Prostate gland (tissue), 2 donors: ENCODE measurements at regions not wholly inside any gene's neighbourhood (a gene's known extent, or its start where the extent isn't known, plus 50 kb on each side); places are given as distances from the start of the nearest gene placed in this dataset.
"Not testable (repeated sequence)": the region's sequence is repeated elsewhere in the genome, so short reads cannot be mapped to it uniquely, and the experiment has no call there.

Experiments used
- DNase-seq: peaks from one replicate; pipeline ENCODE4 v3.0.0-alpha.2; 2019; ENCODE audit warnings: low spot score
- H3K27ac ChIP-seq, 2 donors: fragments of 200-600 bp; sonication (generic); 2 replicates each; pipeline ENCODE4 v1.5.1; 2017 to 2019
- H3K27me3 ChIP-seq: fragments of 200-600 bp; sonication (generic); replicated peaks from 2 replicates; pipeline ENCODE4 v1.5.1; 2019; ENCODE audit not compliant: insufficient read depth
- H3K36me3 ChIP-seq, 2 donors: fragments of 200-600 bp; sonication (generic); 1 replicate in 1 of 2; 2 replicates in 1 of 2; pipeline versions ENCODE4 v1.5.1 to v1.8.1; 2017 to 2019
- H3K4me1 ChIP-seq: fragments of 200-600 bp; sonication (generic); replicated peaks from 2 replicates; pipeline ENCODE4 v1.5.1; 2019
- H3K4me3 ChIP-seq, 2 donors: fragments of 200-600 bp; sonication (generic); 2 replicates each; pipeline ENCODE4 v1.5.1; 2017 to 2019
- H3K9me3 ChIP-seq: fragments of 200-600 bp; sonication (generic); 2 replicates; pipeline ENCODE4 v1.5.1; 2017
- WGBS: methylation state at CpG from one replicate; pipeline ENCODE4 v1.1.5; 2018; 5-methylcytosine and 5-hydroxymethylcytosine counted together
- intact Hi-C: fragments of 100-400 bp; cut with DNase I; formaldehyde crosslinking; loops from one replicate; pipeline ENCODE4 v1.14.2; 2022

- intact Hi-C loops, H3K9me3 ChIP-seq, DNase-seq, H3K36me3 ChIP-seq, H3K4me1 ChIP-seq, H3K27me3 ChIP-seq, H3K4me3 ChIP-seq, H3K27ac ChIP-seq: not testable (repeated sequence)
- 56% methylated on average over 28 of the region's 29 CpGs for WGBS
Observed at GRCh38 chr16:29300541-29301535, 105.7 kb downstream of the NPIPB11 start.

- H3K9me3 ChIP-seq, H3K4me1 ChIP-seq, H3K4me3 ChIP-seq, H3K27me3 ChIP-seq, H3K36me3 ChIP-seq, H3K27ac ChIP-seq, DNase-seq, intact Hi-C loops: not testable (repeated sequence)
- WGBS = 60% methylated on average over 7 of the region's 7 CpGs
Observed at GRCh38 chr16:29300030-29300491, 106.5 kb downstream of the NPIPB11 start.

- H3K27me3 ChIP-seq, intact Hi-C loops, H3K27ac ChIP-seq, H3K4me3 ChIP-seq, H3K9me3 ChIP-seq, DNase-seq, H3K36me3 ChIP-seq, H3K4me1 ChIP-seq: not testable (repeated sequence)
- WGBS = 93% methylated on average over 10 of the region's 10 CpGs
Observed at GRCh38 chr16:29298997-29299396, 107.5 kb downstream of the NPIPB11 start.

GRCh38 chr16:29298307-29298706 lies 108.2 kb downstream of the NPIPB11 start:
- H3K4me1 ChIP-seq, DNase-seq, H3K9me3 ChIP-seq, H3K4me3 ChIP-seq, H3K36me3 ChIP-seq, intact Hi-C loops, H3K27ac ChIP-seq, H3K27me3 ChIP-seq: not testable (repeated sequence)
- 94% methylated on average over 12 of the region's 12 CpGs for WGBS

- DNase-seq = not testable (repeated sequence)
Observed at GRCh38 chr16:29297809-29298177, 108.7 kb downstream of the NPIPB11 start.

GRCh38 chr16:29297144-29297808 lies 109.2 kb downstream of the NPIPB11 start:
- DNase-seq, H3K36me3 ChIP-seq, H3K4me1 ChIP-seq, H3K27ac ChIP-seq, H3K27me3 ChIP-seq, intact Hi-C loops, H3K9me3 ChIP-seq, H3K4me3 ChIP-seq: not testable (repeated sequence)
- WGBS = 93% methylated on average over 17 of the region's 17 CpGs

More at GRCh38 chr16:29297809-29298177, 108.7 kb downstream of the NPIPB11 start:
- H3K9me3 ChIP-seq, intact Hi-C loops, H3K4me3 ChIP-seq, H3K36me3 ChIP-seq, H3K27me3 ChIP-seq, H3K4me1 ChIP-seq, H3K27ac ChIP-seq: not testable (repeated sequence)
- 98% methylated on average over 2 of the region's 2 CpGs for WGBS

DNA sequence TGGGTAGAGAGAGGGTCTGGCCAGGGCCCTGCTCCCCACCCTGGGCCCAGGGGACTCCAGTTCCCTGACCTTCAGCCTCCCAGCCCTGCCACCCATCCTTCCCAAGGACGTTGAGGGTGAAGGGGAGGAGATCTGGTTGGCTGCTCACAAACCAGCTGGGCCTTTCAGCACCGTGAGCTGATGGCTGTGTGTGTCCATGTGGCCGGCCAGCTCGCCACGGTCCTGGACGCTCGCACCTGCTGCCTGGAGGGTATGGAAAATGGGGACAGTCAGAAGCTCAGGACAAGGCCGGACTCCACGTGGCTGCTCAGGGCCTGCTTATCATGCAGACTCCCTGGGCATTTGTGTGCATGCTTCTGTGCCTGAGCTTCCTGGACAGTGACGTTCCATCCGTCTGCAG lies 110.3 kb downstream of the NPIPB11 start:
- WGBS = 89% methylated on average over 11 of the region's 11 CpGs
- DNase-seq, H3K27ac ChIP-seq, H3K36me3 ChIP-seq, H3K27me3 ChIP-seq, intact Hi-C loops, H3K4me3 ChIP-seq, H3K4me1 ChIP-seq, H3K9me3 ChIP-seq: not testable (repeated sequence)

- H3K9me3 ChIP-seq, DNase-seq, H3K4me1 ChIP-seq, H3K36me3 ChIP-seq, H3K27me3 ChIP-seq, H3K4me3 ChIP-seq, H3K27ac ChIP-seq, intact Hi-C loops: not testable (repeated sequence)
- 87% methylated on average over 21 of the region's 21 CpGs for WGBS
Observed at GRCh38 chr16:29294951-29295795, 111.3 kb downstream of the NPIPB11 start.

DNA sequence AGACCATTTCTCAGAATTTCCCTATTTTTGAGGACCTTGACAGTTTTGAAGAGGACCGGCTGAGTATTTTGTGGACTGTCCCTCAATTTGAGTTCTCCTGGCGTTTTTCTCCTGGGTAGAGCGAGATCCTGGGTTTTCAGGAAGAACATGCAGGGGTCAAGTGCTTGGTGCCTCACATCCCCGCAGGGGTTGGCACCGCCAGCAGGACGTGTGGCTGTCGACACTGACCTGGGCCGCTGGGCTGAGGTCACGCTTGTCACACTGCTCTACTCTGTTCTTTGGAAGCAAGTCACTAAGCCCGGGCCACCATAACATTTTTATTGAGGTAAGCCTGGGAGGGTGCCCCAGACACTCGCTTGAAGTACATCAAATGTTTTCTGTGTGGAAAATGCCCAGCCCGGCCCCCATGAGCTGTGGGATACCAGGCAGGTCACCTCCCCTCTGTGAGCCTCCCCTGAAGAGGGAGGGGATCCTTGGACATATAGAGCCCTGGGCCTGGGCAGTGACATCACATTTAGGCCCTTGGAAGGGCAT lies 112.0 kb downstream of the NPIPB11 start:
- H3K4me3 ChIP-seq, H3K27ac ChIP-seq, intact Hi-C loops, H3K36me3 ChIP-seq, H3K27me3 ChIP-seq, H3K4me1 ChIP-seq, DNase-seq, H3K9me3 ChIP-seq: not testable (repeated sequence)
- WGBS = 94% methylated on average over 12 of the region's 12 CpGs

- H3K27me3 ChIP-seq, intact Hi-C loops, H3K36me3 ChIP-seq, DNase-seq, H3K4me3 ChIP-seq, H3K4me1 ChIP-seq, H3K9me3 ChIP-seq, H3K27ac ChIP-seq: not testable (repeated sequence)
- WGBS = 94% methylated on average over 8 of the region's 9 CpGs
Observed at GRCh38 chr16:29293545-29293944, 113.0 kb downstream of the NPIPB11 start.

DNA sequence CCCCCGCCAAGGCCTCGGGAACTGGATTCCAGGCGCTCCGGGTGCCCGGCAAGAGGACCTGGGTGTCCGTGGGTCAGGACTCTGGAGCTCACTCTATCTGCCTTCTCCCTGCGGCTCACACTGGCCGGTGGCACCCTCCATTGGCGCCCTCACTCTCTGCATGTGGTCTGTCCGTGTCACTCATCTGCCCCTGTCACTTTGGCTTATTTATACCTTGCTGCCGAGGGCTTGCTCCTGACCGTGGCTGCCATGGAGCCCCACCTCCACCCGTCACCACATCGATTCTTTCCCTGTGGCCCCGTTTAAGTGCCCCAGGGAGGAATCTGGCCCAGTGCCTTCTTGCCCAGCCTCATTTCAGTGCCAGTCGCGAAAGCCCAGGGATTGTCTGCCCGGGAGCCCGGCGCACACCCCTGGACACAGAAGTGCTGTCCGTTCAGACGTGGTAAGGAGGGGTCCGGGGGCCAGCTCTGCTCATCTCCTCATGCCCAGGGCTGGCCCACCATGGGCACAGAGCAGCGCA lies 113.5 kb downstream of the NPIPB11 start:
- H3K4me1 ChIP-seq, intact Hi-C loops, H3K27ac ChIP-seq, H3K9me3 ChIP-seq, H3K27me3 ChIP-seq, H3K36me3 ChIP-seq, DNase-seq, H3K4me3 ChIP-seq: not testable (repeated sequence)
- 65% methylated on average over 21 of the region's 24 CpGs for WGBS
